ENCODE measurements at regions not wholly inside any gene's neighbourhood (a gene's known extent, or its start where the extent isn't known, plus 50 kb on each side); places are given as distances from the start of the nearest gene placed in this dataset.

DNA sequence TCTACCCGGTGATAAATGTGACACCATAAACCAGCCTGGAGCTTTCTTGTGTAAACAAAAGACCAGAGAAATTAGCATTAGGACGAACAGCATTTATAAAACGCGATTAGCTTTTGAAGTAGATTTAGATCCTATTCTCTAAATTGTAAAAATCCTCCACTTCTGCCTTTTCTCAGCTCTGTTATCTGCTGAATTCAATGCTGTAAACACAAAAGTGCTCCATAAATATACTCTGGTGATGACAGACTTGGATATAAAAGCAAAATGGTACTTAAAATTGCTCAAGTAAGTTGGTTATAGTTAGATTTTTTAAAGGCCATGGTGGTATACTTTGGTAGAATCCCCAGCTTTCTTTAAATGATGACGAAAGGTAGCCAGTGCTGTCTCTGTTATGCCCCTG lies 114.6 kb upstream of the RMST start:
- Histone ChIP-seq H4K91ac (ENCODE audit: low read length) (no peak overlapping the region), H2BK5ac (ENCODE audit: low read depth, low read length, poor library complexity, severe bottlenecking) (no peak overlapping the region), H3K4ac (ENCODE audit: low read depth in 1 of 2, low read length in 2 of 2) (no peak overlapping the region), H3K4me2 (ENCODE audit: low read length, poor library complexity, severe bottlenecking) (no peak overlapping the region), H2BK15ac (ENCODE audit: low read depth, poor library complexity, severe bottlenecking) (no peak overlapping the region), H2AK5ac (ENCODE audit: low read length, severe bottlenecking) (no peak overlapping the region), H3K36me3 (ENCODE audit: control insufficient read depth in 1 of 2, insufficient read depth in 2 of 2, low read depth in 1 of 2, low read length in 2 of 2) (no peaks in the 10 kb centered on the region), H2AFZ (ENCODE audit: low read depth, low read length) (no peak overlapping the region), H3K9ac (ENCODE audit: low read length) (no peak overlapping the region), H2BK12ac (ENCODE audit: low read length in 2 of 2) (no peak overlapping the region), H3K18ac (ENCODE audit: low read depth in 1 of 2, low read length in 2 of 2) (no peak overlapping the region), H3K79me1 (replicated peaks; ENCODE audit: low read length, poor library complexity, severe bottlenecking) (no peaks in the 10 kb centered on the region), H3K9me3 (ENCODE audit: control insufficient read depth, low read length) (no peaks in the 10 kb centered on the region), H3K4me3 (ENCODE audit: insufficient read depth in 1 of 2, low read depth in 1 of 2, low read length in 2 of 2) (no peak overlapping the region), H2BK120ac (ENCODE audit: low read depth, low read length) (no peak overlapping the region), H3K27ac (ENCODE audit: low read length, poor library complexity, severe bottlenecking) (no peak overlapping the region), H3K23ac (ENCODE audit: low read length in 2 of 2) (no peak overlapping the region), H4K8ac (ENCODE audit: low read length) (no peak overlapping the region), H3K4me1 (ENCODE audit: control insufficient read depth, insufficient read depth, low read depth, low read length) (no peaks in the 10 kb centered on the region), H3K14ac (ENCODE audit: low read length in 2 of 2) (no peak overlapping the region), H3K27me3 (ENCODE audit: control insufficient read depth in 1 of 2, insufficient read depth in 1 of 2, low read length in 2 of 2) (no peaks in the 10 kb centered on the region)
- 89% methylated on average over 1 of the region's 5 CpGs for WGBS
- DNase-seq, result no peak

DNA sequence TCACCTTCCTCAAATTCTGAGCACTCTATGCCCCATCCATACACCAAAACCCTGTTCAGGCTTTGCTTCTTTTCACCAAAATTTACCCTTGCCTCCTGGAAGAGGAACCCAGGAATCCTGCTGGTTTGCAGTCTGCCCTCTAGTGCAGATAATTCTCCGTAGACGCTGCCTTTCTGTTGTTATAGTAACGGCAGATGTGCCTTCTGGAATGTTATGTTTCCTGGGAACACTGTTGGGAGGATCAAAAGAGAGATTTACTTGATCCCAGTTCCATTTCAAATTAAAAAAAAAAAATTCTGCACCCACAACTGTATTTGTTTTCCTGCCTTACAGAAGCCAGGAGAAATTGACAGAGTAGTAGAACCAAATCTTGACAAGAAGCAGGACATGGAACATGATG lies 104.2 kb upstream of the RMST start:
- Histone ChIP-seq H3K9ac (ENCODE audit: low read length) (no peak overlapping the region), H3K4ac (ENCODE audit: low read depth in 1 of 2, low read length in 2 of 2) (no peak overlapping the region), H2BK5ac (ENCODE audit: low read depth, low read length, poor library complexity, severe bottlenecking) (no peak overlapping the region), H2AK5ac (ENCODE audit: low read length, severe bottlenecking) (no peak overlapping the region), H2BK120ac (ENCODE audit: low read depth, low read length) (no peak overlapping the region), H3K18ac (ENCODE audit: low read depth in 1 of 2, low read length in 2 of 2) (no peak overlapping the region), H2AFZ (ENCODE audit: low read depth, low read length) (no peak overlapping the region), H3K4me1 (ENCODE audit: control insufficient read depth, insufficient read depth, low read depth, low read length) (no peaks in the 10 kb centered on the region), H3K27ac (ENCODE audit: low read length, poor library complexity, severe bottlenecking) (no peak overlapping the region), H2BK12ac (ENCODE audit: low read length in 2 of 2) (no peak overlapping the region), H3K4me2 (ENCODE audit: low read length, poor library complexity, severe bottlenecking) (no peak overlapping the region), H3K27me3 (ENCODE audit: control insufficient read depth in 1 of 2, insufficient read depth in 1 of 2, low read length in 2 of 2) (no peaks in the 10 kb centered on the region), H2BK15ac (ENCODE audit: low read depth, poor library complexity, severe bottlenecking) (no peak overlapping the region), H3K14ac (ENCODE audit: low read length in 2 of 2) (no peak overlapping the region), H3K36me3 (ENCODE audit: control insufficient read depth in 1 of 2, insufficient read depth in 2 of 2, low read depth in 1 of 2, low read length in 2 of 2) (no peaks in the 10 kb centered on the region), H4K8ac (ENCODE audit: low read length) (no peak overlapping the region), H3K23ac (ENCODE audit: low read length in 2 of 2) (no peak overlapping the region), H3K79me1 (replicated peaks; ENCODE audit: low read length, poor library complexity, severe bottlenecking) (no peaks in the 10 kb centered on the region), H4K91ac (ENCODE audit: low read length) (no peak overlapping the region), H3K9me3 (ENCODE audit: control insufficient read depth, low read length) (no peaks in the 10 kb centered on the region), H3K4me3 (ENCODE audit: insufficient read depth in 1 of 2, low read depth in 1 of 2, low read length in 2 of 2) (no peak overlapping the region)
- 82% methylated on average over 3 of the region's 3 CpGs for WGBS
- no peak for DNase-seq

DNA sequence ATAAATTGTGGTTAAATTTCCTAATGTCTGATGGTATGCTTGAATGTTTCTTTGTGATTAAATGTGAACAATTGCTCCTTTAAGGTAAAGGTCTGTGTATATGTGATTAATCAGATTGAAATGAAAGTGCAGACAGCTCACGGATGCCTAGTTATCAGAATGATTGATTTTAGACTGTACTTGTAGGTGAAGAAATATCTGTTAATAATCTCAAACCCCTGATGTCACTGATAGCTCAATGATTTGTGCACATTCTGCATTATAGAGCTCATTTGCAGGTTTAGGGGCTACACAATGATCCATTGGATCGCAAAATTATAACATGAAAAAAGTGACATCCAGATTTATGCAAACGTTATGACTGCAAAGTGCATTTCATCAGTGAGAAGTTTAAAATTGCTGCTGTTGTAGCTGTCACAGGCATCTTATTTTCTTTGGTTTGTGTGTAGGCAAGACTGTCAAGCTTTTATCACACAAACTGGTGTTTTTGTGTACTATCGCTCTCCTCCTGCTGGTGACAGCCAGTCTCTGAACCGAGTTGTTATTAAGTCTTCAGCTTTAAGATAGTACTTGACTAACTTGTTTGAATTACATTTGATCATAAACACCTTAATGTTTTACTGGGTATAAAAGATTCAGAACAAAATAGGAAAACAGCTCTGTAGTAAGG lies 103.4 kb upstream of the RMST start:
- Histone ChIP-seq H3K36me3 (ENCODE audit: control insufficient read depth in 1 of 2, insufficient read depth in 2 of 2, low read depth in 1 of 2, low read length in 2 of 2) (no peaks in the 10 kb centered on the region), H3K4me2 (ENCODE audit: low read length, poor library complexity, severe bottlenecking) (no peak overlapping the region), H2BK120ac (ENCODE audit: low read depth, low read length) (no peak overlapping the region), H2AFZ (ENCODE audit: low read depth, low read length) (no peak overlapping the region), H3K4me1 (ENCODE audit: control insufficient read depth, insufficient read depth, low read depth, low read length) (no peaks in the 10 kb centered on the region), H3K4ac (ENCODE audit: low read depth in 1 of 2, low read length in 2 of 2) (no peak overlapping the region), H3K14ac (ENCODE audit: low read length in 2 of 2) (no peak overlapping the region), H2BK5ac (ENCODE audit: low read depth, low read length, poor library complexity, severe bottlenecking) (no peak overlapping the region), H4K8ac (ENCODE audit: low read length) (no peak overlapping the region), H3K79me1 (replicated peaks; ENCODE audit: low read length, poor library complexity, severe bottlenecking) (no peaks in the 10 kb centered on the region), H3K9ac (ENCODE audit: low read length) (no peak overlapping the region), H2BK12ac (ENCODE audit: low read length in 2 of 2) (no peak overlapping the region), H3K23ac (ENCODE audit: low read length in 2 of 2) (no peak overlapping the region), H2BK15ac (ENCODE audit: low read depth, poor library complexity, severe bottlenecking) (no peak overlapping the region), H3K4me3 (ENCODE audit: insufficient read depth in 1 of 2, low read depth in 1 of 2, low read length in 2 of 2) (no peak overlapping the region), H3K18ac (ENCODE audit: low read depth in 1 of 2, low read length in 2 of 2) (no peak overlapping the region), H3K27me3 (ENCODE audit: control insufficient read depth in 1 of 2, insufficient read depth in 1 of 2, low read length in 2 of 2) (no peaks in the 10 kb centered on the region), H4K91ac (ENCODE audit: low read length) (no peak overlapping the region), H3K27ac (ENCODE audit: low read length, poor library complexity, severe bottlenecking) (no peak overlapping the region), H2AK5ac (ENCODE audit: low read length, severe bottlenecking) (no peak overlapping the region), H3K9me3 (ENCODE audit: control insufficient read depth, low read length) (no peaks in the 10 kb centered on the region)
- 77% methylated on average over 3 of the region's 5 CpGs for WGBS
- DNase-seq, result no peak

DNA sequence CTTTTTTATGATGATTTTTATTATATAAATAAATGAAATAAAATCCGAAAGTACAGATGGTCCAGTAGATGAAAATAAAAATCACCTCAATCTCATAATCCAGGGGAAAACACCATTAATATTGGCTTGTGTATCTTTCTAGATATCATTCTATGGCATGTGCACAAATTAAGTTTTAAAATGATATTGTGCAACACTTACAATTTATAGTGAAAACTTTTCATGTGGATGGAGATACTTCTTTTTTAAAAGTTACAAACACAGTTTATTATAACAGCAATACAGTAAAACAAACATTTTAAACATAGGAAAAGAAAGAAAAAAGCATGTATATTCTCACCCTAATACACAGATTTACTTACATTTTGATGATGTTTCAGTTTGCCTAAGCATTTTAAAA lies 98.9 kb upstream of the RMST start:
- Histone ChIP-seq H3K36me3 (ENCODE audit: control insufficient read depth in 1 of 2, insufficient read depth in 2 of 2, low read depth in 1 of 2, low read length in 2 of 2) (no peaks in the 10 kb centered on the region), H2BK15ac (ENCODE audit: low read depth, poor library complexity, severe bottlenecking) (no peak overlapping the region), H4K91ac (ENCODE audit: low read length) (no peak overlapping the region), H3K18ac (ENCODE audit: low read depth in 1 of 2, low read length in 2 of 2) (no peak overlapping the region), H2BK12ac (ENCODE audit: low read length in 2 of 2) (no peak overlapping the region), H3K23ac (ENCODE audit: low read length in 2 of 2) (no peak overlapping the region), H2BK120ac (ENCODE audit: low read depth, low read length) (no peak overlapping the region), H3K27me3 (ENCODE audit: control insufficient read depth in 1 of 2, insufficient read depth in 1 of 2, low read length in 2 of 2) (no peaks in the 10 kb centered on the region), H3K14ac (ENCODE audit: low read length in 2 of 2) (no peak overlapping the region), H3K4me2 (ENCODE audit: low read length, poor library complexity, severe bottlenecking) (no peak overlapping the region), H4K8ac (ENCODE audit: low read length) (no peak overlapping the region), H3K9ac (ENCODE audit: low read length) (no peak overlapping the region), H3K27ac (ENCODE audit: low read length, poor library complexity, severe bottlenecking) (no peak overlapping the region), H3K9me3 (ENCODE audit: control insufficient read depth, low read length) (no peaks in the 10 kb centered on the region), H3K79me1 (replicated peaks; ENCODE audit: low read length, poor library complexity, severe bottlenecking) (no peaks in the 10 kb centered on the region), H3K4me3 (ENCODE audit: insufficient read depth in 1 of 2, low read depth in 1 of 2, low read length in 2 of 2) (no peak overlapping the region), H2AK5ac (ENCODE audit: low read length, severe bottlenecking) (no peak overlapping the region), H3K4me1 (ENCODE audit: control insufficient read depth, insufficient read depth, low read depth, low read length) (peaks cover under 1% of the 10 kb centered on the region), H2AFZ (ENCODE audit: low read depth, low read length) (no peak overlapping the region), H2BK5ac (ENCODE audit: low read depth, low read length, poor library complexity, severe bottlenecking) (no peak overlapping the region), H3K4ac (ENCODE audit: low read depth in 1 of 2, low read length in 2 of 2) (no peak overlapping the region)
- no CpG with 5 or more reads among the region's 1 CpG for WGBS
- DNase-seq, result no peak
